ENCODE measurements at regions not wholly inside any gene's neighbourhood (a gene's known extent, or its start where the extent isn't known, plus 50 kb on each side); places are given as distances from the start of the nearest gene placed in this dataset.

- DNase-seq, result no peak
- no peaks in the 10 kb centered on the region for H3K9me3 ChIP-seq
- TF ChIP-seq CTCF (IDR thresholded peaks at IDR 0.05; ENCODE audit: low read depth, low read length), result no peak
- no peaks in the 10 kb centered on the region for H3K36me3 ChIP-seq
- no peak overlapping the region for H3K4me3 ChIP-seq (ENCODE audit: low read depth, low read length)
- no peaks in the 10 kb centered on the region for H3K27me3 ChIP-seq
- H3K4me1 ChIP-seq, result no peaks in the 10 kb centered on the region
These were observed 667.4 kb downstream of the NTRK3 start for GRCh38 chr15:87589134-87589533.

GRCh38 chr15:87582169-87582568 lies 674.4 kb downstream of the NTRK3 start:
- H3K27me3 ChIP-seq, result no peaks in the 10 kb centered on the region
- H3K4me3 ChIP-seq (ENCODE audit: low read depth, low read length), result no peak overlapping the region
- H3K9me3 ChIP-seq, result no peaks in the 10 kb centered on the region
- no peak for TF ChIP-seq CTCF (IDR thresholded peaks at IDR 0.05; ENCODE audit: low read depth, low read length)
- H3K4me1 ChIP-seq, result no peaks in the 10 kb centered on the region
- H3K36me3 ChIP-seq, result no peaks in the 10 kb centered on the region
- no peak for DNase-seq

- no peaks in the 10 kb centered on the region for H3K4me1 ChIP-seq
- H3K27me3 ChIP-seq, result no peaks in the 10 kb centered on the region
- no peak for TF ChIP-seq CTCF (IDR thresholded peaks at IDR 0.05; ENCODE audit: low read depth, low read length)
- no peaks in the 10 kb centered on the region for H3K36me3 ChIP-seq
- DNase-seq, result no peak
- no peak overlapping the region for H3K4me3 ChIP-seq (ENCODE audit: low read depth, low read length)
- H3K9me3 ChIP-seq, result no peaks in the 10 kb centered on the region
These were observed 677.0 kb downstream of the NTRK3 start for GRCh38 chr15:87579537-87579936.

GRCh38 chr15:87578776-87579175 lies 677.8 kb downstream of the NTRK3 start:
- no peaks in the 10 kb centered on the region for H3K27me3 ChIP-seq
- TF ChIP-seq CTCF (IDR thresholded peaks at IDR 0.05; ENCODE audit: low read depth, low read length), result no peak

GRCh38 chr15:87577336-87577735 lies 679.2 kb downstream of the NTRK3 start:
- Histone ChIP-seq H3K27me3 (no peaks in the 10 kb centered on the region), H3K9me3 (no peaks in the 10 kb centered on the region), H3K4me1 (no peaks in the 10 kb centered on the region), H3K36me3 (no peaks in the 10 kb centered on the region), H3K4me3 (ENCODE audit: low read depth, low read length) (no peak overlapping the region)
- no peak for DNase-seq
- TF ChIP-seq CTCF (IDR thresholded peaks at IDR 0.05; ENCODE audit: low read depth, low read length), result no peak

More at GRCh38 chr15:87578776-87579175, 677.8 kb downstream of the NTRK3 start:
- no peaks in the 10 kb centered on the region for H3K36me3 ChIP-seq
- H3K9me3 ChIP-seq, result no peaks in the 10 kb centered on the region
- DNase-seq, result no peak
- no peaks in the 10 kb centered on the region for H3K4me1 ChIP-seq
- no peak overlapping the region for H3K4me3 ChIP-seq (ENCODE audit: low read depth, low read length)

GRCh38 chr15:87576486-87577176 lies 679.9 kb downstream of the NTRK3 start:
- H3K4me1 ChIP-seq, result no peaks in the 10 kb centered on the region
- no peaks in the 10 kb centered on the region for H3K27me3 ChIP-seq
- no peaks in the 10 kb centered on the region for H3K36me3 ChIP-seq
- H3K4me3 ChIP-seq (ENCODE audit: low read depth, low read length), result no peak overlapping the region
- no peak for DNase-seq
- TF ChIP-seq CTCF (IDR thresholded peaks at IDR 0.05; ENCODE audit: low read depth, low read length), result no peak
- H3K9me3 ChIP-seq, result no peaks in the 10 kb centered on the region

Measured in BE2C (cell line).